Smooth muscle cell (in vitro differentiated cells): ENCODE measurements at regions not wholly inside any gene's neighbourhood (a gene's known extent, or its start where the extent isn't known, plus 50 kb on each side); places are given as distances from the start of the nearest gene placed in this dataset.
"Not testable (repeated sequence)": the region's sequence is repeated elsewhere in the genome, so short reads cannot be mapped to it uniquely, and the experiment has no call there.

ENCODE experiments used
- DNase-seq: peaks from one replicate; lab custom pipeline; 2025; ENCODE audit not compliant: unreplicated experiment; lab: John Stamatoyannopoulos, UW
- H2AFZ ChIP-seq: fragments of 200-600 bp; sonication (generic); 2 replicates; pipeline ENCODE4 v1.6.0; 2016; ENCODE audit warnings: antibody characterized with exemption, low read depth, mild to moderate bottlenecking
- H3F3A ChIP-seq: fragments of 200-600 bp; sonication (generic); 2 replicates; pipeline ENCODE4 v1.6.0; 2017; ENCODE audit warnings: antibody characterized with exemption, low read depth
- H3K27ac ChIP-seq: fragments of 200-600 bp; sonication (generic); 2 replicates; pipeline ENCODE4 v1.5.1; 2016; ENCODE audit warnings: low read depth, mild to moderate bottlenecking
- H3K27me3 ChIP-seq: fragments of 200-600 bp; sonication (generic); 2 replicates; pipeline ENCODE4 v1.6.1; 2016; ENCODE audit warnings: low read depth, mild to moderate bottlenecking
- H3K36me3 ChIP-seq: fragments of 200-600 bp; sonication (generic); 2 replicates; pipeline ENCODE4 v1.5.1; 2016; ENCODE audit warnings: low read depth
- H3K4me1 ChIP-seq: fragments of 200-600 bp; sonication (generic); 2 replicates; pipeline ENCODE4 v1.5.1; 2016; ENCODE audit warnings: low read depth
- H3K4me2 ChIP-seq: fragments of 200-600 bp; sonication (generic); 2 replicates; pipeline ENCODE4 v1.6.0; 2016; ENCODE audit warnings: mild to moderate bottlenecking
- H3K4me3 ChIP-seq: fragments of 200-600 bp; sonication (generic); 2 replicates; pipeline ENCODE4 v1.5.1; 2016; ENCODE audit warnings: mild to moderate bottlenecking
- H3K79me2 ChIP-seq: fragments of 200-600 bp; sonication (generic); 2 replicates; pipeline ENCODE4 v1.6.0; 2016; ENCODE audit warnings: low read depth, mild to moderate bottlenecking
- H3K9ac ChIP-seq: fragments of 200-600 bp; sonication (generic); 2 replicates; pipeline ENCODE4 v1.6.0; 2016; ENCODE audit warnings: low read depth
- H3K9me3 ChIP-seq: fragments of 200-600 bp; sonication (generic); replicated peaks from 2 replicates; pipeline ENCODE4 v1.5.1; 2016; ENCODE audit warnings: low read depth
- H4K20me1 ChIP-seq: fragments of 200-600 bp; sonication (generic); 2 replicates; pipeline ENCODE4 v1.6.0; 2016; ENCODE audit warnings: low read depth
- CTCF ChIP-seq: fragments of 200-600 bp; sonication (generic); IDR thresholded peaks from 2 replicates; pipeline ENCODE4 v1.5.1; 2017; ENCODE audit warnings: borderline replicate concordance, mild to moderate bottlenecking, antibody characterized with exemption; ENCODE audit not compliant: insufficient read depth, poor library complexity, severe bottlenecking
- WGBS: methylation state at CpG from one replicate; pipeline ENCODE4 v1.1.7; 2016; ENCODE audit warnings: low lambda C conversion rate; 5-methylcytosine and 5-hydroxymethylcytosine counted together

- H4K20me1 ChIP-seq, result no peaks in the 10 kb centered on the region
- no peak overlapping the region for H3K9ac ChIP-seq
- no peaks in the 10 kb centered on the region for H3K79me2 ChIP-seq
- H3K27ac ChIP-seq, result no peak overlapping the region
- no peaks in the 10 kb centered on the region for H3K36me3 ChIP-seq
- peaks cover 5% of the 10 kb centered on the region for H3K4me1 ChIP-seq
- 70% methylated on average over 3 of the region's 3 CpGs for WGBS
- no peak for DNase-seq
- TF ChIP-seq CTCF, result no peak
- no peaks in the 10 kb centered on the region for H3F3A ChIP-seq
- H3K4me3 ChIP-seq, result no peak overlapping the region
- H3K4me2 ChIP-seq, result no peak overlapping the region
- peak overlapping the region; percentile 30 for H2AFZ ChIP-seq
- no peaks in the 10 kb centered on the region for H3K9me3 ChIP-seq
- no peaks in the 10 kb centered on the region for H3K27me3 ChIP-seq
Measured at GRCh38 chr18:27527856-27528255, 342.7 kb upstream of the CHST9 start.

- no peak for TF ChIP-seq CTCF
- H3K9ac ChIP-seq, result no peak overlapping the region
- DNase-seq, result no peak
Measured at GRCh38 chr18:27520401-27520800, 335.3 kb upstream of the CHST9 start.

GRCh38 chr18:27510036-27510633 is 325.0 kb upstream of the CHST9 start:
- not testable (repeated sequence) for H3K27me3 ChIP-seq, H2AFZ ChIP-seq, H3K4me1 ChIP-seq, H3K27ac ChIP-seq, H3K4me2 ChIP-seq, H3K9me3 ChIP-seq, H3K4me3 ChIP-seq, H3K9ac ChIP-seq, H3F3A ChIP-seq, H3K79me2 ChIP-seq, H4K20me1 ChIP-seq, DNase-seq, H3K36me3 ChIP-seq
- WGBS, result 85% methylated on average over 21 of the region's 21 CpGs

More at GRCh38 chr18:27520401-27520800, 335.3 kb upstream of the CHST9 start:
- Histone ChIP-seq H3F3A (no peaks in the 10 kb centered on the region), H3K27ac (no peak overlapping the region), H3K27me3 (no peaks in the 10 kb centered on the region), H3K36me3 (no peaks in the 10 kb centered on the region), H3K79me2 (no peaks in the 10 kb centered on the region), H3K4me1 (no peaks in the 10 kb centered on the region), H3K4me3 (no peak overlapping the region), H3K9me3 (no peaks in the 10 kb centered on the region), H2AFZ (no peak overlapping the region), H4K20me1 (no peaks in the 10 kb centered on the region), H3K4me2 (no peak overlapping the region)
- WGBS, result 81% methylated on average over 2 of the region's 2 CpGs

GRCh38 chr18:27501671-27502070 is 316.6 kb upstream of the CHST9 start:
- H3K4me2 ChIP-seq, result no peak overlapping the region
- peaks cover 6% of the 10 kb centered on the region for H3K4me1 ChIP-seq
- H3K27ac ChIP-seq, result no peak overlapping the region
- no peak for TF ChIP-seq CTCF
- H3K9me3 ChIP-seq, result no peaks in the 10 kb centered on the region
- H2AFZ ChIP-seq, result no peak overlapping the region
- no peaks in the 10 kb centered on the region for H3K27me3 ChIP-seq
- 94% methylated on average over 4 of the region's 4 CpGs for WGBS
- no peaks in the 10 kb centered on the region for H3K79me2 ChIP-seq
- H3K9ac ChIP-seq, result no peak overlapping the region
- no peak for DNase-seq
- no peaks in the 10 kb centered on the region for H3K36me3 ChIP-seq
- no peaks in the 10 kb centered on the region for H3F3A ChIP-seq
- H4K20me1 ChIP-seq, result no peaks in the 10 kb centered on the region
- H3K4me3 ChIP-seq, result no peak overlapping the region
